GM21367 (cell line): ENCODE measurements at regions not wholly inside any gene's neighbourhood (a gene's known extent, or its start where the extent isn't known, plus 50 kb on each side); places are given as distances from the start of the nearest gene placed in this dataset.
"Not testable (repeated sequence)": the region's sequence is repeated elsewhere in the genome, so short reads cannot be mapped to it uniquely, and the experiment has no call there.

ENCODE experiments used
- ATAC-seq: cut with Tn5 transposase; IDR thresholded peaks from one replicate; pipeline ENCODE4 v1.9.1; 2021; ENCODE audit not compliant: unreplicated experiment

DNA sequence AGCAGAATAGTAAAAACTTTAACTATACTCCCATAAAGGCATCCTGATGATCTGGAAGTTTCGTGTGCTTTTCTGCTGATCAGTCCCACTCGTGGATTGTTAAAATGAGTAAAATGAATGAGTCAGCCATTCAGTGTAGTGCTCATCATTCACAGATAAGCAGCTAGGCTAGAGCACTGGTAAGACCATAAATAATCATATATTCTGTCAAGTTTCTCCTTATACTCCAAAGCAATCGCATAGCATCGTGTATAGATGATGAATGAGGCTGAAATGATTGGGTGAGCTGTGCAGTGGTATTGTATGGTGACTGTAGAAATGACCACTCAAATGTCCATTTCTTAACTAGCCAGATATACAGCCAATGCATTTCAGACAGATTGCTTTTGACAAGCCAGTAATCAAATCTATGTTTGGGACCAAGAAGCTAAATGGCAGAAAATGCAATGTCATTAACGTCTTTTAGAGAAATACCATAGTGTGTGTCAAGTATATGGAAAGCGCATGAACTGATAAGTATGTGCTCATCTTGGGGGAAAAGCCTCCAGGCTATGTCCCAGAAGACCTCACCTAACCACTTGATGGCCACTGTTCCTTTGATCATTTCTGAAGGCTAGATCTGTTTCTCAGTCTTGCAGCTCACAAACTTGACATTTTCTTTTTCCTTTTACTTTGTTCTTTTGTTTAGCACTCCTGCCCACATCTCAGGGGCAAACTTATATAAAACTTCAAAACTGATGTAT lies 227.2 kb upstream of the FAM3C start:
- ATAC-seq, result no peak

GRCh38 chr7:121621937-121622336 lies 225.8 kb upstream of the FAM3C start:
- ATAC-seq, result no peak

GRCh38 chr7:121620953-121621606 lies 225.0 kb upstream of the FAM3C start:
- no peak for ATAC-seq

GRCh38 chr7:121620206-121620605 lies 224.1 kb upstream of the FAM3C start:
- ATAC-seq, result no peak

DNA sequence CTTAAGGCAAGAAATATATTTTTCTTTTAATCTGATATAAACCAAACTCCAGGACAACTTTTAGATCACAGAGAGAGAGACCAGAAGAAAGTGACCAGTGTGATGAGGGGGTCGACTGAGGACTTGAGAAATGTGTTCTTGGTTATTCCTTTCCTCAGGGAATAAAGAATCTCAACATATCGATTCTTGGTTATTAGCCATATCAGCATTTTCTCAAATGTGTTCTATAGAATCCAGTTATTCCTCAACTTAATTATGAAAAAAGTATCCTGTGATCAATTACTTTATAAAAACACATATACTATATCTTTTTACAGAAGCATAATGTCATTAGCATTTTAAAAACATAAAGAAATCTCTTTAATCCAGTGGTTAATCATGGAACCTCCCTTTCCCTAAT lies 222.1 kb upstream of the FAM3C start:
- no peak for ATAC-seq

DNA sequence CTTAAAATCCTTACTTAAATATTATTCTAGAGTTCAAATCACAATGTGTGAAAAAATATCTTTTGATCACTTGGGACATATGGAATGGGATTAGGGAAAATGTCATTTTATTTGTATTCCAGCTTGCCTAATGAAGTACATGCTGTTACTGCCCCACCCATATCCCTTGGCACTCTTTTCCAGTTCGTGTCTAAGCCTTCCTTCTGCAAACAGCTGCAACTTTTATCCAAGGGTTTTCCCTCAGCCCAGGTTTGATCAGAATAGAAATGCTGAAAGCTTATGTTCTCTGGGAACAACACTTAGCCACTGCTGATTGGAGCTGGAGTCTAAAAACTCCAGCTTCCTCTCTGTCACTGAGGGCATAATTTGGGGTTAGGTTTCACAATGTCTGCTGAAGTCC lies 214.1 kb upstream of the FAM3C start:
- no peak for ATAC-seq

DNA sequence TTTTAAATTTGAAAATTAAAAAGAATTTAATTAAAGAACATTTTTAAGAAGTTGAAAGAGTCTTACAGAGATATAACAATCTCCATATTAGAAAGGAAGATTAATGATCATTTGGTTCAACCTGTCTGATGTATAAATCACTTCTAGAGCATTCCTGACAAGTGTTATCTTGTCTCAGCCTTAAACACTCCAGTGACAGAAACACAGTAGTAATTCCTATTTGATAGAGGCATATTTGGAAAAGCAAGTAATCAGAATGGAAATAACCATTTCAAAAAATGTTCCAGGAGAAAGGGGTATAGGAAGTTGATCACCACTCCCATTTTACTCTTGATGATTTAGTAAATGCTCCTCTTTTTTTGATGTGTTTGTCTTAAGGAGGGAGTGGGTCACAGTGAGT lies 213.1 kb upstream of the FAM3C start:
- no peak for ATAC-seq

GRCh38 chr7:121608785-121609184 lies 212.7 kb upstream of the FAM3C start:
- no peak for ATAC-seq

GRCh38 chr7:121608183-121608582 lies 212.1 kb upstream of the FAM3C start:
- not testable (repeated sequence) for ATAC-seq

- ATAC-seq, result no peak
Measured at GRCh38 chr7:121605317-121605680, 209.2 kb upstream of the FAM3C start.

GRCh38 chr7:121604627-121605316 lies 208.7 kb upstream of the FAM3C start:
- ATAC-seq, result no peak

DNA sequence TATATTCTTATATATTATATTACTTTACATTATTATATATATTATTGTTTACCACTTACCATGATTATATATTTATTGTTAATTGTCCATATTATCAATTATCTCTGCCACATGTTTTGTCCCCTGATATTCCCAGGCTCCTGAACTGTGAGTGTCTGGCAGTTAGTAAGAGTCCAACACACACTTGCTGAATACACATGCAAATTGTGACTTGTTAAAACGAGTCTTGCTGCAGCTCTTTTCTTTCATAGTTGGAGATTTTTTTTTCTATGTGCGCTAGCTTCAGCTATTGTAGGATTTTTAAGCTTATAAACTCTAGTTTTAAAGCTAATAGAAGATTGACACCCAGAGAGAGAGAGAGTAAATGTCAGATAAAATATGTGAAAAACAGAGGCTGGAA lies 207.8 kb upstream of the FAM3C start:
- ATAC-seq, result no peak

- ATAC-seq, result no peak
Measured at GRCh38 chr7:121599887-121600286, 203.8 kb upstream of the FAM3C start.

DNA sequence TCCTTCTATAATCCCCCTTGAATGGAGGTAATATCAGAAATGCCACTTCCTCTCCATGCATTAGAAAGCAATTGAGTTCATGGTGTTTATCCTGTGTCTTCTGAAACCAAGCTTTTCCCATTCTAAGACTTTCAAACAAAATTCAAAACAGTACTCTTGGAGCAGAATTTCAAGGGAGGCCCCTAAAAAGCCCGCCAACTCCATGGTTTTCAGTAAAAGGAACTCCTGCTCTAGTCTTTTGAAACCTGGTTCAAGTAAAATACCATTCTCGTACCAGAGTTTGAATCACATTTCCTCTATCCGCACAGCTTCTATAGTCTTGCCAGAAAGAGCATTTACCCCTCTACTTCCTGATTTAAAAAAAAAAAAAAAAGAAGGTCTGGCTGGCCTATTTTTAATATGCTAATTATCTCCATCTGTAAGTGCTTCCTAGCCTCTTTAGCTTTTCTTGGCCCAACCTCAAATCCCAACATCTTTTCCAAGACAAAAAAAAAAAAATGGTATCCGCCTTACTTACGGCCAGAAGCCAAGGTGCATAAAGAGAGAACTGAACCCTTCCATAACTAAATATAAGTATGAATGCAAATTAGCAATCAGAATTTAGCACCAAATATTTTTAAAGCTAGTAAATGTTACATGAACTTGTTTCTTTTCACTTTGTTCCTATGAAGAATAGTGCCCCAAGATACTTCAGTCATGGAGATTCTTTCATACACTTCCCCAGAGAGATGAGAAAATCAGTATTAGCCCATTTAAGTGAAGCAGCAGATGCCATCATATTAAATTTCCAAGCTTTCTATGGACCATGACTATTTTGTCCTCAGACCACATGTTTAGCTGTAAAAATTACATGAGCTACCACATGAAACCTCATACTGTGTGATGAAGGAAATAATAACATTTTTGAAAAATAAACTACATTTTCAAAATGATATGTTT lies 199.9 kb upstream of the FAM3C start:
- no peak for ATAC-seq

GRCh38 chr7:121591926-121592325 lies 195.8 kb upstream of the FAM3C start:
- ATAC-seq, result no peak

DNA sequence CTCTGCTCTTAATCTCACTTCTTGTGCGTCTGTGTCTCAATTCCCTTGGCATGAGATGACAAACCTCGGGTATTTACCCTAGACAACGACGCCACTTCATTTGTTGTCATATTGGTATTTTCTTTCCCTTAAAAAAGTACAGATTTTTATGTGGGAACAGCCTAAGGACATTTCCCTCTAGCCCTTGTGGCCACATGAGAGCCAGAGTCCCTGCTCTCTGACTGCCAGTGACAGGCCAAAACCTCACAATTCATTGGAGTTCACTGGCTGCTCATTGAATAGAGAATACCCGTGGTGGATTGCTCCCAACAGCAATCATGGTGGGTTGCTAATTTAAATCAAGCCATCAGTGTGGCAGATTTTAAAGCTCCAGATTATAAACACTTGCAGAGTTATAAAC lies 191.3 kb upstream of the FAM3C start:
- no peak for ATAC-seq

GRCh38 chr7:121582258-121582657 lies 186.2 kb upstream of the FAM3C start:
- no peak for ATAC-seq

- no peak for ATAC-seq
Measured at GRCh38 chr7:121579639-121580038, 183.5 kb upstream of the FAM3C start.

- no peak for ATAC-seq
Measured at GRCh38 chr7:121578669-121579068, 182.6 kb upstream of the FAM3C start.

GRCh38 chr7:121576148-121576917 lies 180.2 kb upstream of the FAM3C start:
- no peak for ATAC-seq
